T-helper 1 cell treated with Interleukin-12 subunit alpha and Interleukin-12 subunit beta and Interleukin-4 antibody, amounts not matched to agents 30 μg/mL and 1 μg/mL, for 36 hours (primary cell): ENCODE measurements at regions not wholly inside any gene's neighbourhood (a gene's known extent, or its start where the extent isn't known, plus 50 kb on each side); places are given as distances from the start of the nearest gene placed in this dataset.

Experiments
- H3K27ac Mint-ChIP-seq: one replicate; pipeline ENCODE4 v1.8.0; 2021; ENCODE audit warnings: mild to moderate bottlenecking, mixed read lengths
- H3K27me3 Mint-ChIP-seq: one replicate; pipeline ENCODE4 v1.8.0; 2021; ENCODE audit warnings: low read depth, mixed read lengths
- H3K36me3 Mint-ChIP-seq: one replicate; pipeline ENCODE4 v1.8.0; 2021; ENCODE audit warnings: low read depth, mixed read lengths
- H3K4me1 Mint-ChIP-seq: one replicate; pipeline ENCODE4 v1.8.0; 2021; ENCODE audit warnings: low read depth, mixed read lengths
- H3K4me3 Mint-ChIP-seq: one replicate; pipeline ENCODE4 v1.8.0; 2021; ENCODE audit warnings: mild to moderate bottlenecking, moderate library complexity, mixed read lengths
- H3K9me3 Mint-ChIP-seq: one replicate; pipeline ENCODE4 v1.8.0; 2021; ENCODE audit warnings: mixed read lengths

GRCh38 chr4:176013476-176014247, 52.0 kb upstream of the WDR17 start:
- H3K36me3 Mint-ChIP-seq = no peaks in the 10 kb centered on the region
- H3K9me3 Mint-ChIP-seq = no peaks in the 10 kb centered on the region
- H3K27me3 Mint-ChIP-seq = no peaks in the 10 kb centered on the region
- no peak overlapping the region for H3K4me3 Mint-ChIP-seq
- no peak overlapping the region for H3K27ac Mint-ChIP-seq
- no peaks in the 10 kb centered on the region for H3K4me1 Mint-ChIP-seq

DNA sequence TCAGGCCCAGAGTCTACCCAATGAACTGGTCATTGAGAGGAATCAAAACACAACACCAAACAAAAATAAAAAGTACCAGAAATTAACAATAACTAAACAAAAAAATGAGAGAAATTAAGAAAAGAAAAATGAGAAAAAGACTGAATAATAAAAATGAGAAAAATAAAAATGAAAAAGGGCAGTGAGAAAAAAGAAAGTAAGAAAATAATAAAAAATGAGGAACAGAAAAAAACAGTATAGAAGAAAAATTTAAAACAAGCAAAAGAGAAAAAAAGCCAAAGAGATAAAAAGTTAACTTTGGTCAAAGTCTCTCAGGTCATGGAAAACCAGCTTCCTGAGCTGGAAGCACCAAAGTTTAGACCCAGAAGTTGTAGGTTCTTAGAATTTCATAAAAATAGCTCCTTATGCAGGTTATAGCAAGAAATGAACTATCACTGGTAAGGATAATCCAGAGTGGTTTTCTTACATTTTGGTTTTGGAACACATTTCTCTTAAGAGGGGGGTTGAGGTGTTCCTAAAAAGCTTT, 51.0 kb upstream of the WDR17 start:
- H3K4me3 Mint-ChIP-seq = no peak overlapping the region
- no peaks in the 10 kb centered on the region for H3K27me3 Mint-ChIP-seq
- no peaks in the 10 kb centered on the region for H3K36me3 Mint-ChIP-seq
- H3K4me1 Mint-ChIP-seq = no peaks in the 10 kb centered on the region
- no peak overlapping the region for H3K27ac Mint-ChIP-seq
- H3K9me3 Mint-ChIP-seq = no peaks in the 10 kb centered on the region
